OCI-LY3 (cell line): ENCODE measurements at regions not wholly inside any gene's neighbourhood (a gene's known extent, or its start where the extent isn't known, plus 50 kb on each side); places are given as distances from the start of the nearest gene placed in this dataset.
"Not testable (repeated sequence)": the region's sequence is repeated elsewhere in the genome, so short reads cannot be mapped to it uniquely, and the experiment has no call there.

Source experiments
- H2AFZ ChIP-seq: fragments of 200-600, 300-600 bp; shearing (Covaris generic); 2 replicates; pipeline ENCODE4 v1.6.0; 2014; ENCODE audit warnings: antibody characterized with exemption, low read depth, low read length
- H3K27ac ChIP-seq: fragments of 200-600, 300-600 bp; sonication (generic); 2 replicates; pipeline ENCODE4 v1.5.1; 2014; ENCODE audit warnings: mild to moderate bottlenecking, low read length, moderate library complexity, mixed read lengths
- H3K27me3 ChIP-seq: fragments of 200-600, 300-600 bp; sonication (generic); 2 replicates; pipeline ENCODE4 v1.6.1; 2014; ENCODE audit warnings: low read depth, low read length, mixed read lengths
- H3K36me3 ChIP-seq: fragments of 200-600, 300-600 bp; sonication (generic); replicated peaks from 2 replicates; pipeline ENCODE3; 2014; ENCODE audit warnings: low read depth, low read length, mixed read lengths
- H3K4me1 ChIP-seq: fragments of 300-600, 200-600 bp; sonication (generic); 2 replicates; pipeline ENCODE4 v1.6.1; 2014; ENCODE audit warnings: low read length, mixed read lengths
- H3K4me2 ChIP-seq: fragments of 200-600, 300-600 bp; sonication (generic); 2 replicates; pipeline ENCODE4 v1.6.1; 2014; ENCODE audit warnings: low read length, mixed read lengths
- H3K4me3 ChIP-seq: fragments of 300-600, 200-600 bp; sonication (generic); 2 replicates; pipeline ENCODE4 v1.5.1; 2014; ENCODE audit warnings: antibody characterized with exemption, mild to moderate bottlenecking, low read length, moderate library complexity
- H3K79me2 ChIP-seq: fragments of 300-600, 200-600 bp; shearing (Covaris generic); 2 replicates; pipeline ENCODE4 v1.6.1; 2014; ENCODE audit warnings: mild to moderate bottlenecking, low read length, mixed read lengths
- H3K9ac ChIP-seq: fragments of 300-600, 200-600 bp; shearing (Covaris generic); 2 replicates; pipeline ENCODE4 v1.6.0; 2014; ENCODE audit warnings: mild to moderate bottlenecking, low read length, moderate library complexity
- H3K9me3 ChIP-seq: fragments of 200-600, 300-600 bp; shearing (Covaris generic); 2 replicates; pipeline ENCODE4 v1.6.1; 2014; ENCODE audit warnings: low read length, mixed read lengths; ENCODE audit not compliant: insufficient read depth
- H4K20me1 ChIP-seq: fragments of 200-600, 300-600 bp; sonication (generic); 2 replicates; pipeline ENCODE4 v1.6.1; 2016; ENCODE audit warnings: low read length, mixed read lengths; ENCODE audit not compliant: insufficient read depth
- CTCF ChIP-seq: fragments of 200-600, 300-600 bp; sonication (generic); IDR thresholded peaks from 2 replicates; pipeline ENCODE4 v1.5.1; 2014; ENCODE audit warnings: antibody characterized with exemption, low read length, low read depth
- EZH2phosphoT487 ChIP-seq: fragments of 200-600 bp; shearing (Covaris generic); IDR thresholded peaks from 2 replicates; pipeline ENCODE4 v1.6.1; 2018; ENCODE audit warnings: antibody characterized with exemption, mixed run types, low read depth

- Histone ChIP-seq H3K79me2 (no peaks in the 10 kb centered on the region), H3K9ac (no peak overlapping the region), H4K20me1 (no peaks in the 10 kb centered on the region), H3K36me3 (no peaks in the 10 kb centered on the region), H3K4me3 (no peak overlapping the region), H3K4me2 (no peak overlapping the region), H3K27me3 (no peaks in the 10 kb centered on the region), H3K9me3 (no peaks in the 10 kb centered on the region), H3K27ac (no peak overlapping the region), H3K4me1 (no peaks in the 10 kb centered on the region), H2AFZ (no peak overlapping the region)
- no peak for TF ChIP-seq CTCF
- TF ChIP-seq EZH2phosphoT487 = no peak
These were observed 1497.4 kb upstream of the DDX18 start for GRCh38 chr2:116317111-116317510.

DNA sequence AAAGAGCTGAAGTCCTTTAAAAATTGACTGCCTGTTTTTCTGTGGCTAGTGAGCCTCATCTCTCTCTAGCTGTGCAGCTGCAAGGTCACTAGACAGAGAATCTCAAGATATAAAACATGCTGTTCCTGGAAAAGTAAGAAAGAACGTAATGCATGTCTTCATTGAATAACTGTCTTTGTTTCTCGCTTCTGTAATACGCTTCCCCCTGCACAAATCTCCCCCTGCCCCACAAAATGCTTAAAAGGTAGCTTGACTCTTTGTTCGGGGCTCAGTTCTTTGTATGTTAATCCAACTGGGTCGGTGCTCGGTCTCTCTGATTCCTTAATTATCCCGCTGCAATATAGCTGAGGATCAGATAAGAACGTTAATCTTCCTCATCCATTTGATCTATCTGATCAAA, 1495.9 kb upstream of the DDX18 start:
- not testable (repeated sequence) for H3K27ac ChIP-seq, H3K4me2 ChIP-seq, H4K20me1 ChIP-seq, H3K9ac ChIP-seq, H3K4me3 ChIP-seq, H3K79me2 ChIP-seq, H3K4me1 ChIP-seq, H3K9me3 ChIP-seq, H3K27me3 ChIP-seq, H3K36me3 ChIP-seq, H2AFZ ChIP-seq

GRCh38 chr2:116319001-116319400, 1495.5 kb upstream of the DDX18 start:
- Histone ChIP-seq H3K79me2 (no peaks in the 10 kb centered on the region), H3K9ac (no peak overlapping the region), H3K9me3 (no peaks in the 10 kb centered on the region), H3K27ac (no peak overlapping the region), H3K27me3 (no peaks in the 10 kb centered on the region), H4K20me1 (no peaks in the 10 kb centered on the region), H3K4me1 (no peaks in the 10 kb centered on the region), H2AFZ (no peak overlapping the region), H3K4me2 (no peak overlapping the region), H3K4me3 (no peak overlapping the region), H3K36me3 (no peaks in the 10 kb centered on the region)
- TF ChIP-seq CTCF = no peak
- TF ChIP-seq EZH2phosphoT487 = no peak

DNA sequence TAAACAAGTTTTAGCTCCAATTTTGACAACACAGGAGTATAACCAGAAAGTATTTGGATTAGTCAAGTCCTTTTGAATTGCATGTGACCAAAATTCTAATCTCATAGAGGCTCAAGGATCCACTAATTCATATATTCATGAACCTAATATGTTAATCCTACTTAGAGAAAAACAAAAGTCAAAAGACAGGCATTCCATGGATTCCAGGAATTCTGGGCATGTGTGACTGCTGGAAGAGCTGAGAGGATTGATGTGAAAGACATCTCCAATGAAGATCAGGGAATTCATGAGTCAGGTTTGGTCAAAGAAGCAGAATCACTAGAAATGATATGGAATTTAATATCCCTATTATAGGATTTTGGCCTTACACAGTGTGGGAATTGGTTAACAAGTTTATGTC, 1494.6 kb upstream of the DDX18 start:
- no peak overlapping the region for H3K4me3 ChIP-seq
- no peaks in the 10 kb centered on the region for H3K4me1 ChIP-seq
- H3K27ac ChIP-seq = no peak overlapping the region
- H3K27me3 ChIP-seq = no peaks in the 10 kb centered on the region
- H3K9ac ChIP-seq = no peak overlapping the region
- H3K9me3 ChIP-seq = no peaks in the 10 kb centered on the region
- no peak overlapping the region for H3K4me2 ChIP-seq
- no peak overlapping the region for H2AFZ ChIP-seq
- no peaks in the 10 kb centered on the region for H4K20me1 ChIP-seq
- H3K36me3 ChIP-seq = no peaks in the 10 kb centered on the region
- H3K79me2 ChIP-seq = no peaks in the 10 kb centered on the region
- TF ChIP-seq EZH2phosphoT487 (no peak), CTCF (no peak)

DNA sequence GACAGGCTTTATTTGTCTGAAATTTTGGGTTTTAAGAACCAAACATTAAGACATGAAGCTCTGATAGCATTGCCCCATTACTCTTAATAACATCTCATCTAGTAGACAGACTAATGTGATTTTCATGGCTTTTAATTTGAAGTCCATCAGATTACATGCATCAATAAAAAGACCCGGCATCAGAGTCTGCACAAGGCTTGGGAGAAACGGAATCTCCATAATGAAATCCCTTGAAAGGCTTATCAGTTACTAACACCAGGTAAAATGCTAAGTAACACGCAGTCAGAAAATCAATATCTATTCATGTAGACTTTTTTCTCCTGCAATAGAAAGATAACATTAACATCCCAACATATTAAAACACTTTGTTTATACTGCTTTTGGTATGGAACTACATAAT, 1485.2 kb upstream of the DDX18 start:
- Histone ChIP-seq H3K79me2 (no peaks in the 10 kb centered on the region), H3K27me3 (no peaks in the 10 kb centered on the region), H4K20me1 (no peaks in the 10 kb centered on the region), H2AFZ (no peak overlapping the region), H3K27ac (no peak overlapping the region), H3K9ac (no peak overlapping the region), H3K9me3 (no peaks in the 10 kb centered on the region), H3K4me3 (no peak overlapping the region), H3K4me1 (no peaks in the 10 kb centered on the region), H3K36me3 (no peaks in the 10 kb centered on the region), H3K4me2 (no peak overlapping the region)
- TF ChIP-seq EZH2phosphoT487 (no peak), CTCF (no peak)
